GM21825 (cell line): ENCODE measurements at regions not wholly inside any gene's neighbourhood (a gene's known extent, or its start where the extent isn't known, plus 50 kb on each side); places are given as distances from the start of the nearest gene placed in this dataset.

ENCODE experiments used
- ATAC-seq: cut with Tn5 transposase; IDR thresholded peaks from one replicate; pipeline ENCODE4 v1.9.1; 2021; ENCODE audit warnings: mild to moderate bottlenecking, moderate library complexity; ENCODE audit not compliant: unreplicated experiment

GRCh38 chr15:39287322-39288195 lies 293.3 kb upstream of the THBS1 start:
- ATAC-seq: no peak

DNA sequence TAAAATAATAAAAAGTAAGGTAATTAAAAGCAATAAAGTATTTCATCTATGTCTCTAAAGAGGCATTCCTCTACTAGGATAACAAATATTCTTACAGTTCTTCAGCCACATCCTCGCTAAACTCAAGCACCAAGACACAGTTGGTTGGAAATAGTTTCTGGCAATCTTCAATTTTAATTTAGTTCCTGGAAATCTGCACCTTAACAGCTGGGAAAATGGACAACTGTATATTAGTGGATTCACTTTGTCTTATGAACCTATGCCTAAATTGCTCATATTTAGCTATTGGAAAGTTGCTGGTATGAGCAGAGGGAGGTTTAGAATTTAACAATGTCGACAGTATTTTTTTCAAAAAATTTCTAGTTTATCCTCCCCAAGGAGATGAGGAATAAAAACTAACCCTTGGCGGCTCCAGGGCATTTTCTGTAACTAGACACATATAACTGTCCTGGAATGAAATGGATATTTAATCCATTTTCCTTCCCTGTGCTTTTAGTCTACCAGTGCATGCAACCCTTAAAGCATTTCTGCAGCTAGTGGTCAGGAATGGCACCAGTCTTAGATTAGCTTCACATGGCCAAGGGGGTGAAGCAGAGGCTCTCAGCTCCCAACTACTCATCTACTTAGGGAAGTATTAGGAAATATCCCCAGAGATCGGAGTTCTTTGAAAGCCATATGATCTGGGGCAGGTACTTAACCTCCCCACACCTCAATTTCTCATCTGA lies 290.0 kb upstream of the THBS1 start:
- ATAC-seq: no peak

GRCh38 chr15:39291690-39292089 lies 289.2 kb upstream of the THBS1 start:
- ATAC-seq: no peak

- ATAC-seq: no peak
Measured at GRCh38 chr15:39296955-39297354, 283.9 kb upstream of the THBS1 start.

GRCh38 chr15:39298271-39298962 lies 282.5 kb upstream of the THBS1 start:
- no peak for ATAC-seq

DNA sequence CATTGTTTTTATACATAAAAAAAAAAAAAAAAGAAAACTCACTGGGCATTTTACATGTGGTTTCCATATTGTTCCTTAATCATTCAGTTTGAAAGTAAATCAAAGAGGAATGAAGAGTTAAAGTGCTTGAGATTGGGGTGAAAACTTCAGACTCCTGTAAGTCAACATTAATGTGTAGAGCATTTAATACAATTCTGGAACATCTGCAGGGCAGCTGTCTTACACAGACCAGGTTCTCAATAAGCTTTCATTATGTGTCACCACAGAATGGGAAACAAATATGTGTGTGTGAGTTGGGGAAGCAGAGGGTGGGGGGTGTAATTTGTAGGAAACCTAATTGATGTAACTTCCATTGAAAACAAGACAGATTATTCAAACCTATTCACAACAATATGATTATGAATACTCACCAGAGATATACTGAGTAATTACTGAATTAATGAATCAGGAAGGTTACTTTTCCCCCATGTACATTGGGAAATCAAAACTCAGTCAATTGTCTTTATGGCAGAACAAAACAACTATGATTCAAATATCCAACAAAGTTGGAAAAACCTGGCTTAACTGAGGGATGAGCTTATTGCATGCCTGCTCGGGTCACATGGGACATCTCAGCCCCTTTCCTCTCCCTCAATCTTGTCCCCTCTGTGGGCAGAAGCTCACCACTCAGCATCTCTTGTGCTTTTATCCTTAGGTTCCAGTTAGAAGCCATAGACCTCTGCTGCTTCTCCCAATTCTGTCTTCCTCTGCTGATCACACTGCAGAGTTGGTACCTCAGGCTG lies 281.2 kb upstream of the THBS1 start:
- no peak for ATAC-seq

GRCh38 chr15:39300451-39301153 lies 280.3 kb upstream of the THBS1 start:
- ATAC-seq: no peak

- ATAC-seq: no peak
Measured at GRCh38 chr15:39301589-39301999, 279.3 kb upstream of the THBS1 start.

DNA sequence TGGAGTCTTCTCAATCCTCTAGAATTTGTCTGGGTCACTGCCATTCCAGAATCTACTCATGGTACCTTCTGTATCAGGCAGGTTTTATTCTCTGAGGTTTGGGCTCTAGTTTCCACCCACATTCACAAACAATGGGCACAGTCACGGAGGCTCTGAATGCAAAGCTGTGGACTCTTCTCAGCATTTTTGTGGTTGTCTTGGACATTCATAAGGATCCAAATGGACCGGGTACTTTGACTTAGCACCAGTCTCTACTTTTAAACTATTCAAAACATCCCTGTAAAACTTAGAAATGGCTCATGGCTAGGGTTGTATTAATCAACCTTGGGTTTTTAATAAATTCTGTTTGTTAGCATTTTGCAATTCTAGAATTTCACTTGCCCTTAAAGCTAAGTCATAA lies 277.9 kb upstream of the THBS1 start:
- ATAC-seq: no peak

DNA sequence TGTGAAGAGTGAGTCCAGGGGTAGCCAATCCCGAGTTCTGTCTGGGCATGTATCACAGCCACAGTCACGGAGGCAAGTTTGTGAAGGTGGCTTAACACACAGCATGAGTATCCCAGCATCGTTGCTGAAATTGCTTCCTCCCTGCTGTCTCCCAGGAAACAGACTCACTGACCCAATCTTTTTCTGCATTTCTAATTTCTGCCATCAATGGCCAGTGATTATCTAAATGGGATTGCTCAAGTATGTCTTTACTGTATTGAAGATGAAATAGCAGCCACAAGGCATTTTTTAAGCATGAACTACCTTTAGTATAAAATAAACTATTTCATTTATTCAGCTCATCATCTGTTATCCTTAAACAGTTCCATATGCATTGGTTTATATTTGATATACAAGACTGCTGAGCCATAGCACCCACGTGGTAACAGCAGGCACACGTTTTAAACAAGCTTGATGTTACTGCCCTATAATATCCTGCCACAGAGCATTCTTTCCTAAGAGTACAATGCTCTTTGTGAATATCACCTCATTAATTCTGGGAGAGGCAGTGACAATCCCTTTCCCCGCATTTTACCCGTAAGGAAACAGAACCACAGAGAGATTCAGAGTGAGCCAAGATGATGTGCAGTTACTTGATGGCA lies 276.6 kb upstream of the THBS1 start:
- ATAC-seq: no peak

DNA sequence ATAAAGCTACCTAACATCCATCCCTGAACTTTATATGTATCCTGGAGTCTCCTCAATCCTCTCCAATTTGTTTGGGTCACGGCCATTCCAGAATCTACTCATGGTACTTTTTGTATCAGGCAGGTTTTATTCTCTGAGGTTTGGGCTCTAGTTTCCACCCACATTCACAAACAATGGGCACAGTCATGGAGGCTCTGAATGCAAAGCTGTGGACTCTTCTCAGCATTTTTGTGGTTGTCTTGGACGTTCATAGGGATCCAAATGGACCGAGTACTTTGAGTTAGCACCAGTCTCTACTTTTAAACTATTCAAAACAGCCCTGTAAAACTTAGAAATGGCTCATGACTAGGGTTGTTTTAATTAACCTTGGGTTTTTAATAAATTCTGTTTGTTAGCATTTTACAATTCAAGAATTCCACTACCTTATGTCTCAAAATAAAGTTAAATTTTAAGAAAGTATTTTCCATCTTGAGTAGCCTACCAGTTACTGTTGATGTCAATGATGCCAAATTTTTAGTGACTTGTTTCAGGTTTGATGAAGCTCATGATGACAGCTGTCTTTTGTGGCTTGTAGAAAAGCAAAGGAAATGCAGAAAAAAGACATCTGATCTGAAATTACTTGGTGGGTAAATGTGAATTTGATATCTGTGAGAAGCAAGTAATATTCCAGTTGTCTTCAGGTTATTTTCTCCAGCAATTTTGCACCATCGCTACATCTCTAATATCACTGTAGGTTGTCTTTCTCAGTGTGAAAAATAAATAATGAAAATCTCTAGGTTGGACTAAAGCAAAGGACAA lies 275.7 kb upstream of the THBS1 start:
- ATAC-seq: no peak

- no peak for ATAC-seq
Measured at GRCh38 chr15:39310633-39311032, 270.2 kb upstream of the THBS1 start.

DNA sequence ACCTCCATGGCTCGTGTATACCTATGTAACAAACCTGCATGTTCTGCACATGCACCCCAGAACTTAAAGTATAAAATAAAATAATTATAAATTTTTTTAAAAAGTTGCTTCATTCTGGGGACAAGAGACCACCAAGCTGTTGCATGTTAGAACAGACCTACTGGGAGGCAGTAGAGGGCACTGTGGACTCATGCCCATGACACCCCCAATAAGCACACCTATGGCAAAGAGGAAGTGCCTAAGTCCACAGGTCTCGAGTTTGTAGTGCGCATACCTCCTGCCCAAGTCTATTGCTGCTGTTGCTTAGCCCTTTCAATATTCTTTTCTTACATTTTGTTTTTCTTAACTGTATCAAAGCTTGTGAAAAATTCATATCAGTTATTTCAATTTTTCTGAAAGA lies 267.9 kb upstream of the THBS1 start:
- no peak for ATAC-seq

DNA sequence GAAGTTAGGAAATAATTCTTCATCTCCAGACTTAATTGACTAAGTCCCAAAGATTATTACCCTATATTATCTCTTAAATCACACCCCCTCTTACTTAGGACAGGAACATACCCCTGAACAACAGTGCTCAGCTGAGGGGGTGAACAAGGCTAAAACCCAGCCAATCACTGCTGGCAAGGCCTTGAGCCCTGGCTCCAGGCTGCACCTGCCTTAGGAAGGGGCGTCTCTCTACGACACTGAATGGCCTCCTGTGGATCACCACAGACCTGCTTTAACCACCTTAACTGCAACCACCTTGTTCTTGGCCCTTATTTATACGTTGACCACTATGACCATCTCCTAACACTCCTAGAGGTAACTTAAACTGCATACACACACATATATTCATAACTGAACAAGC lies 267.4 kb upstream of the THBS1 start:
- no peak for ATAC-seq

- ATAC-seq: no peak
Measured at GRCh38 chr15:39313881-39314280, 267.0 kb upstream of the THBS1 start.

DNA sequence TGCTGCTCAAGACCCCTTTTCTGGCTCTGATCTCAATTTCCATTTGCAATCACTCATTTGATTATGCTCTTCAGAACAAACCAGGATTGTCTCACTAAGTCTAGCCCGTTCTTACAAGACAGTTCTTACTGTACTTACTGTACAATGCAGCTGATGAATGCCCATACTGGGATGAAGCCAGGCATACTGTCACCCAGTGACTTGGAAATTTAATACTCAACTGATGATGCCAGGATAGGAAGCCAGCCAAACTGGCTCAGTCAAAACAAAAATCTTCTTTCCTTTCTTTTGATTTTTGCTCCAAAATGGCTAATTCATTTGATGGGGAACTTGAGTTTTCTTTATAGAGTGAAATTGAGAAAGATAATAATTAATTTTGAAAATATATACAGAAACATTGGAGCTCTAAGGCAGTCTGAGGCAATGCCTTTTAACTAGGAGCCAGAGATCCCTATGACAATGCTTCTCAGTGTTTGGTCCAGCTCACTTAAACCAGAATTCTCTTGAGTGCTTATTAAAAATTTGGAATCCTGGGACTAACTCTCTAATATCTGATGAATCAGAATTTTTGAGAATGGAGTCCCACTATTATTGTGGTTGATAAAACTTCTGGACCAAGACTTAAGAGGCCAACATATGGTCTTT lies 265.6 kb upstream of the THBS1 start:
- ATAC-seq: no peak

- no peak for ATAC-seq
Measured at GRCh38 chr15:39317225-39317624, 263.7 kb upstream of the THBS1 start.

- ATAC-seq: no peak
Measured at GRCh38 chr15:39318231-39318630, 262.6 kb upstream of the THBS1 start.

- no peak for ATAC-seq
Measured at GRCh38 chr15:39320355-39320754, 260.5 kb upstream of the THBS1 start.
